ENCODE measurements at regions not wholly inside any gene's neighbourhood (a gene's known extent, or its start where the extent isn't known, plus 50 kb on each side); places are given as distances from the start of the nearest gene placed in this dataset.

- Histone ChIP-seq H3K36me3 (no peaks in the 10 kb centered on the region), H3K9me3 (no peaks in the 10 kb centered on the region), H3K27ac (no peak overlapping the region), H3K4me1 (no peaks in the 10 kb centered on the region), H3K4me3 (no peak overlapping the region), H3K27me3 (peaks cover 0 to 17% (median 0%) of the 10 kb centered on the region in 9 donors)
- TF ChIP-seq CTCF (IDR thresholded peaks at IDR 0.05) (no peak), POLR2A (IDR thresholded peaks at IDR 0.05) (no peak)
- no peak for ATAC-seq
- DNase-seq, result no peak
- intact Hi-C loops (cut with DNase I), result no loop called here
- 74 to 76% (median 75%) methylated on average over 5 of the region's 5 CpGs for WGBS, 4 donors
Observed at GRCh38 chr20:4439461-4439860, 190.4 kb upstream of the ADRA1D start.

GRCh38 chr20:4437131-4437530, 188.0 kb upstream of the ADRA1D start:
- ATAC-seq (no peak), DNase-seq (no peak)
- Histone ChIP-seq H3K36me3 (no peaks in the 10 kb centered on the region), H3K9me3 (no peaks in the 10 kb centered on the region), H3K4me1 (no peaks in the 10 kb centered on the region), H3K4me3 (no peak overlapping the region), H3K27me3 (peaks cover 0 to 17% (median 0%) of the 10 kb centered on the region in 9 donors), H3K27ac (no peak overlapping the region)
- TF ChIP-seq POLR2A (IDR thresholded peaks at IDR 0.05), result no peak
- WGBS, 4 donors, result 31 to 75% (median 66%) methylated on average over 1 of the region's 1 CpG
- intact Hi-C loops (cut with DNase I), result no loop called here

- Histone ChIP-seq H3K36me3 (no peaks in the 10 kb centered on the region), H3K4me3 (no peak overlapping the region), H3K9me3 (no peaks in the 10 kb centered on the region), H3K27ac (no peak overlapping the region), H3K4me1 (no peaks in the 10 kb centered on the region), H3K27me3 (peaks cover 0 to 17% (median 0%) of the 10 kb centered on the region in 9 donors)
- ATAC-seq, result peak in 1 of 4 donors; percentile 11
- WGBS, 4 donors, result 54 to 65% (median 60%) methylated on average over 5 to 6 of the region's 6 CpGs
- no peak for TF ChIP-seq CTCF (IDR thresholded peaks at IDR 0.05)
- no peak for TF ChIP-seq POLR2A (IDR thresholded peaks at IDR 0.05)
- intact Hi-C loops (cut with DNase I), result no loop called here
- no peak for DNase-seq
Observed at GRCh38 chr20:4435671-4436455, 186.8 kb upstream of the ADRA1D start.

GRCh38 chr20:4435225-4435624, 186.1 kb upstream of the ADRA1D start:
- no peak for TF ChIP-seq POLR2A (IDR thresholded peaks at IDR 0.05)
- no peak for TF ChIP-seq CTCF (IDR thresholded peaks at IDR 0.05)
- intact Hi-C loops (cut with DNase I), result no loop called here

More at GRCh38 chr20:4435225-4435624, 186.1 kb upstream of the ADRA1D start:
- Histone ChIP-seq H3K9me3 (no peaks in the 10 kb centered on the region), H3K4me3 (no peak overlapping the region), H3K27ac (no peak overlapping the region), H3K36me3 (no peaks in the 10 kb centered on the region), H3K27me3 (peaks cover 0 to 14% (median 0%) of the 10 kb centered on the region in 9 donors), H3K4me1 (no peaks in the 10 kb centered on the region)
- DNase-seq (no peak), ATAC-seq (no peak)
- 71 to 86% (median 78%) methylated on average over 1 of the region's 1 CpG for WGBS, 4 donors
